HL-60/S4 treated with retinoic acid at 250 ng/mL for 4 days and 3 days (cell line): ENCODE measurements at regions not wholly inside any gene's neighbourhood (a gene's known extent, or its start where the extent isn't known, plus 50 kb on each side); places are given as distances from the start of the nearest gene placed in this dataset.

Source experiments
- in situ Hi-C: fragments of 300-500 bp; cut with MboI; formaldehyde crosslinking; loops from 2 replicates; pipeline ENCODE4 v1.7.0; 2022; ENCODE audit warnings: low sequenced_read_pairs

DNA sequence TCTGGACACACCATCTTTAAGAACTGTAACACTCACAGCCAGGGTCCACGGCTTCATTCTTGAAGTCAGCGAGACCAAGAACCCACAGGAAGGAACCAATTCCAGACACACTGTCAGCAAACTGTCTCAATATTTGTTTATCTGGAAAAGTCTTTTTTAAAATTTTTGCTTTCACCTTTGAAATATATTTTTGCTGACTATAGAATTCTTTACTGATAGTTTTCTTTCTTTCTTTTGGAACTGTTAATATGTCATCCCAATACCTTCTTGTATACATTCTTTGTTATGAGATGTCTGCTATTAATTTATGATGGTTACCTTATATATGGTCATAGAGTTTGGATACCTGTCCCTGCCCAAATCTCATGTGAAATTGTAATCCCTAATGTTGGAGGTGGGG, 145.1 kb upstream of the IRX4 start:
- in situ Hi-C loops: no loop called here

DNA sequence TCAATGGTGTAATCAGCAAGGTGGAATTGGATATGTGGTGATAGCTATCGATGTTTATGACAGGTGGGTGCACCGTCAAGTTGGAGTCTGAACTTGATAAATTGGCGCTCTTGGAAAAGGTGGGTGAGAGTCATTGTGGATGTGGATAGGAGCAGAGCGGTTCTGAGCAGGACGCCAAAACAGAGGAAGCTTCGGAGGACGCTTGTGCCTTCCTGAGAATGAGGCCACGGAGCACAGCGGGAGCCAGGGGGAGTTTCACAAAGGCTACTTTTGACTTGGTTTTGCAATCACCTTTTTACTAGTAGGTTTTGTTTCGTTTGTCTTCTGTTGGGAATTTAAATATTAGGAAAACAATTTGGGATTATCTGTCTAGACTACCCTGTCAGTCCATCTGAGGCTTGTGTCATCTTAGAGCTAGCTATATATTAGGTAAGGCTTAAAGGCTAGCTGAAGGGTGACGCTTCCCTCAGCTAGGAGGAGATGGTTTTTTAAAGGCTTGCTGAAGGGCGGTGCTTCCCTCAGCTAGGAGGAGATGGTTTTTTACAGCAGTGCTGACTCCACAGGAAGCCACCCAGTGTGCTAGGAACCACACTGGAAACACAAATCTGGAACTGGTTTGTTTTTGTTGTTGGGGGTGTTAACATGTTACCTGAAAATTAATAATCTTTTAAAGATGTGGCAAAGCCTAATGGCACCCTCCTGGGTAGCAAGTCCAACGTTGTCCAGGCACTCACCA, 142.4 kb upstream of the IRX4 start:
- in situ Hi-C loops: loop anchor here (25.0 kb wide), 1 partner anchor 263 kb away; no protein-coding TSS in a partner anchor

DNA sequence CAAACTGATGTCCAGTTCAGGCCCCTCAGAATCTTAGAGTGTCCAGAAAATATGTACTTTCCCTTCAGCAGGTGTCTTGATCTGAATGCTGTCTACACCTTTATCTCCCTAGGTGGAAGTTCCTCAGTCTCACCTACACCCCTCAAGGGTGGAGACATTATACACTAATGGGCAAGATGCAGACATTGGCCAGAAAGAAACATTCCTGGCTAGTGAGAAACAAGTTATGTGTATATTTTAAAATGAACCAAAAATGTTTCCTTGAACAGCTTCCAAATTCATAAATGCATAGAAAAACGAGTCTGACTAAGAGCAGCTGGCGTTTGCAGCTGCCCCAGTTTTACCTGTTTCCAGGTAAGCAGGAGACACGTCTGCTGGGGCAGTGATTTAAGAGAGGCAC, 140.5 kb upstream of the IRX4 start:
- in situ Hi-C loops: loop anchor here (25.0 kb wide), 1 partner anchor 261 kb away; no protein-coding TSS in a partner anchor

DNA sequence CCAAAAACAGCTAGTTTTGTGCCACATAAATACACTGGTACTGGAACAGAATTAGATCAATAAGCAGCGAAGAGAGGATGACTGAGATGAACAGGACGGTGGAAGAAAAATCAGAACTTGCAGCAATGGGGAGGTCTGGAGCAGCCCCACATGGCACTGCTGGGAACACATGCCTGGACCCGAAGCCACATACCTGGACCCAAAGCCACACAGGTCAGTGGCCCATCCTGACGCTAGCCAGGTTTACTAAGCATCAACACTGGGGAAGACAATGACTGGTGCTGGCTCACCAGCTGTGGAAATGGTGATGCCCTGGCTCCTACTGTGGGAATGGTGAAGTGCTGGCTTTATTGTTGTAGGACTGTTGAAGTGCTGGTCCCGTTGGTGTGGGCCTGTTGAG, 139.7 kb upstream of the IRX4 start:
- in situ Hi-C loops: loop anchor here (25.0 kb wide), 1 partner anchor 260 kb away; no protein-coding TSS in a partner anchor

DNA sequence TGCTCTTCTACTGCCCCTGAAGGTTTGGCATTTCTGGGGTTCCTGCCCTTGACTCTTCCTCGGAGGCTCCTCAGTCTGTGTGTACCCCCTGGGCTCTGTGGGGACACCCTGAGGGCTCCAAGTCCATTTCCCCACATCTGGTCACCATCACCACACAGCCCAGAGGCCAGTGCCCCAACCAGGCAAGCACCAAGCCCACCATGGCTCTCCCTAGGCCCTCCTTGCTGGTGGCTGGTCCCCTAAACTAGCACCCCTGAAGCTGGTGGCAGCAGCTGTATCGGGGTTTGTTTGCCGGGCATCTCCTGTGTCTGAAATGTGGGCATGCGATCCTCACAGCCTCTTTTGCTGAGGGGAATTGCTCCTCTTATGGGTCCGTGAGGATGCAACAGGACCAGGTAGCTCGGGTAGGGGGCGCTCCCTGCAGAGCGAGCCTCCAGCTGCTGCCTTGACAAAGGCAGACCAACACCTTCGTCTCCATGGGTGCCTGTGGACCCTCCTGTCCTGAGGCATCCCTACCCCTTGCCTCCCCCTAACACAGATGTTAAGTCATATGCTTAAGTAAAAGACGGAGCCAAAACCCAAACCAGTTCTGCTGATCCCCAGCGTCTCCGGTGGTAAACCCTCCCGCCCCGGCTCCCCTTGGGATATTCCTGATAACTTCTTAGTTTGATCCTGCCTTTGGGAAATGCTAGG, 138.9 kb upstream of the IRX4 start:
- in situ Hi-C loops: loop anchor here (25.0 kb wide), 1 partner anchor 259 kb away; no protein-coding TSS in a partner anchor

DNA sequence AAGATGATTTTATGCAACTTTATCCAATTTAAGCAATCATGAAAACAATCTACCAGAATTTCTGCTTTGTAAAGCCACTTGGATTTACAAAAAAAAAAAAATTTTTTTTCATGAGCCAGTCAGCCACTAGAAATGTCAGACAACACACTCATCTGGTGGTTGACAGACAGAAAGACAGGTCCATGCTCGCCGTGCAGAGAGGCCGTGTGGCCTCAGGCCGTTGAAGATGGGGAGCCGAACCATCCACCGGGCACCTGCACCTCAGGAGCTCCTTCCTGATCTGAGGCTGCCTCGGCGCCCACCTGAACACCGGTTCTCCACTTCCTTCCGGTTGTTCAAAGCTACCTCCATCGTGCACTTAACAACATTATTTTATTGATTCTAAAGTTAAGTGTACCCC, 138.0 kb upstream of the IRX4 start:
- in situ Hi-C loops: loop anchor here (25.0 kb wide), 1 partner anchor 258 kb away; no protein-coding TSS in a partner anchor

DNA sequence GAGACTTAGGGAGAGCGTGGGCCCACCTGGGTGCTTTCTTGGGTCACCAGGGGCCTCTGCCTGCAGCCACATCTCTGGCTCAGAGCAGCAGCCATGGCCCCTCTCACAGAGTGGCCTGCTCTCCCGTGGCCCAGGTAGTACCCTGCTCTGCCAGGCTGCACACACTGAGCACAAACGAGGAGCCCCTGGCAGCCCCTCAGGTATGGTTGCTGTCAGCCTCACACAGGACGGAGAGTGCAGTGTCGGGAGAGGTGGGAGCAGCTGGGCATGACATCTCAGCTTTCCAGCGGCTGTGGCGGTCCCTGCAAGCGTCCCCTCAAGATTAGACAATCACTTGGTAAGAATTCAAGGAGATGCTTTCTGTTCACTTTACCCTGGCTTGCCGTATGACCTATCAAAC, 137.0 kb upstream of the IRX4 start:
- in situ Hi-C loops: loop anchor here (25.0 kb wide), 1 partner anchor 257 kb away; no protein-coding TSS in a partner anchor

DNA sequence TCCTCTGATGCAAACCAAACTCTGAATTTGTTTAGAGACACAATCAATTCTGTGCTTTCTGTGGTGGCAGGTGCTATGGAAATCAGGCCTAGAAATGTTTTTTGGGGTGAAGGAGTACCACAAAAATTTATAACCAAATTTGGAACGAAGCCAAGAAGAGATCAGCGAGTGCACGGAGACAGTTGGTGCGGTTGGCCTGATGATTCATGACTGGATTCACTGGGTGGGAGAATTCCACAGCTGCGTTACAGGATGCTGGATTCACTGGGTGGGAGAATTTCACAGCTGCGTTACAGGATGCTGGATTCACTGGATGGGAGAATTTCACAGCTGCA, 135.6 kb upstream of the IRX4 start:
- in situ Hi-C loops: loop anchor here (25.0 kb wide), 1 partner anchor 256 kb away; no protein-coding TSS in a partner anchor

DNA sequence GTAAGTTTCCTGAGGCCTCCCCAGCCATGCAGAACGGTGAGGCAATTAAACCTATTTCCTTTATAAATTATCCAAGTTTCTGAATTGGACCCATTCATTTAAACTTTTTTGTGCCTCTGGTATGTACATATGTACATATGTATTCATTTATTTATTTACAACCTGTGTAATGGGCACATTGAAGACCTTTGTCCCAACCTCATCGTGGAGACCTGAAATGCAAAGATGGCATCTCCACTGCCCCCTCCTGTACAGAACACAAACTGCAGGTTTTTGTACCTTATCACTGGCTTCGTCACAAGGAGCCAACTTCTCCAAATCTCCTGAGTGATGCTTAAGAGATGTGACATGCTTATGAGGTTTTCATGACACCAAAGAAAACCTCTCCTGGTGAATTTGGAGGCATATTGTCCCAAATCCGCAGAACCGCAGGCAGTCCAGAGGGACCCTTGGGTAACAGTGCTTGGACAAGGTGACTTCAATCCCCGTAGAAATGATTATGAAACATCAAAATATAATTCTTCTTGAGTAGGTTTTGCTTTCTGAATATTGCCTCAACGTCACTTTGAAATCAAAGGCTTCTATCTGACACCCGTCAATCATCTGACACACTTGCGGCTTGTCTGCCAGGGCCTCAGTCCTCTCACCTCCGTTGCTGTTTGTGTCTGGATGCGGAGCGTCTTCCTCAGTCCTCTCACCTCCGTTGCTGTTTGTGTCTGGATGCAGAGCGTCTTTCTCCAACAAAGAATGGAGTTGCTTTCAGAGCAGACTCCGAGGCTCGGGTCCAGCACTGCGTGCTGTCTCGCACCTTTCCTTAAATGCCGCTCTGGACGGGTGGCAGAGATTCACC, 135.0 kb upstream of the IRX4 start:
- in situ Hi-C loops: loop anchor here (25.0 kb wide), 1 partner anchor 255 kb away; no protein-coding TSS in a partner anchor

DNA sequence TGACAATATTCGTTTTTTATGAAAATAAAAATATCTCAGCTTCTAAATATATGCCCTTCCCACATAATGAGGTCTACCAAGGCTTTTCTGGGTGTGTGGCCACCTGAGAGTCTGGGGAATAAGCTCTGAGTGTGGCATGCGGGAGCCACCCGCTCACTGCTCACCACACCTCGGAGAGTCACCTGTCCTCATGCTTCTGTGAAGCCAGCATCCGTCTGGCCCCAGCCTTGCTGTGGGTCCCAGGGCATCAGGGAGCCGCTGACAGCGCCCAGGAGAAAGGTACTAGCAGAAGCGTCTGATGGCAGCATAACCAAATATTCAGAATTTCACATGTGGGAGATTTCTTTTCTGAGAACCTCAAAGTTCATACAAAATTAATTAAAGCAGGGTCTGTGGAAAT, 133.2 kb upstream of the IRX4 start:
- in situ Hi-C loops: loop anchor here (25.0 kb wide), 1 partner anchor 254 kb away; no protein-coding TSS in a partner anchor

DNA sequence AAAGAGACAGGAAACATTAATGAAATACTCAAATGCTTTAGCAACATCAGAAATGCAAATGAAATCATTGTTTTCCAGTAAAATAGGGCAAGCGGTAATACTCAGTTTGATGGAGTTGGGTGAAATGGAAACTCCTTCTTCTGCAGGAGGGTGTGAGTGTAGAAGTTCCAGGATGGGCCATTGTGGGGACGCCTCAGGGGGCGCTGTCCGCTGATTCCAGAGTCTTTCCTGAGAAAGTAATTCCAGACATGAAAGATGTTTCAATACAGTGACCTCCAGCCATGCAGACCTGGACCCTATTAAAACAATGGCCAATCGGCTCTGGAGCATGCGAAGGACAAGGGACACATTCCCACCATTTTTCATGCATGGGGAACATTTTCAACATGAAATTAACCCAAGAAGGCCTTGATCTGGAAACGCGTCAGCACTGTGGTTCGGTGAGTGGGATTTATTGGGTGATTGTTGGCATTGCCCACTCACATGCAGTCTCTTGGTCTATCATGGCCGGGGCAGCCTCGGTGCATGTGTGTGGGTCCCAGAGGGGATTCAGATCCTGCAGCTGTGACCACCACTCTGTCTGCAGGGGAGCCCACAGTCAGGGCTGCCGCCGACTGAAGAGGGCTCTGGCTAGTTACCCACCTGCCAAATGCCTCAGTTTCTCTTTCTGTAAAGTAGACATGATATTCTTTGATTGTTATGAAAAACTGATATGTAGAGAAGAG, 132.6 kb upstream of the IRX4 start:
- in situ Hi-C loops: loop anchor here (25.0 kb wide), 1 partner anchor 253 kb away; no protein-coding TSS in a partner anchor

DNA sequence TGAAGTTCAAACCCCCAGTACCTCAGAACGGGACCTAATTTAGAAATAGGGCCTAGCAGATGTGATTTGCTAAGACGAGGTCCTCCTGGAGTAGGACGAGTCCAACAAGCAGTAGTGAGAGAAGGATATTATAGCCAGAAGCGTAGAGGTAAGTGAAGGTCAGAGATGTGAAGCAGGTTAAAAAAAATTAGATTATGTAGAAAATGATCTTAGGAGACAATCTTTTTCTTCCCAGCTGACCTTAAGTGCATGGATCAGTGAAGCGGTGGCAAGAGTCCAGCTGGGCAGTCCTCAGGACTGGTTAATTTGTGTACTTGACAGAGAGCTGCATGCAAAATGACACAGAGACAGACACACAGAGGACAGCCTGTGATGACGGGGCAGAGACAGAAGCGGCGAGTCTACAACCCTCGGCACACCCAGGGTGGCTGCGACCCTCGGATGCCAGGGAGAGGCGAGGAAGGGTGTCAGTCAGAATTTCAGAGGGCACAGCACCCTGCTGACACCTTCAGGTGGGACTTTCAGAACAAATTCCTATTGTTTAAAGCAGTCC, 131.4 kb upstream of the IRX4 start:
- in situ Hi-C loops: loop anchor here (25.0 kb wide), 1 partner anchor 252 kb away; no protein-coding TSS in a partner anchor

DNA sequence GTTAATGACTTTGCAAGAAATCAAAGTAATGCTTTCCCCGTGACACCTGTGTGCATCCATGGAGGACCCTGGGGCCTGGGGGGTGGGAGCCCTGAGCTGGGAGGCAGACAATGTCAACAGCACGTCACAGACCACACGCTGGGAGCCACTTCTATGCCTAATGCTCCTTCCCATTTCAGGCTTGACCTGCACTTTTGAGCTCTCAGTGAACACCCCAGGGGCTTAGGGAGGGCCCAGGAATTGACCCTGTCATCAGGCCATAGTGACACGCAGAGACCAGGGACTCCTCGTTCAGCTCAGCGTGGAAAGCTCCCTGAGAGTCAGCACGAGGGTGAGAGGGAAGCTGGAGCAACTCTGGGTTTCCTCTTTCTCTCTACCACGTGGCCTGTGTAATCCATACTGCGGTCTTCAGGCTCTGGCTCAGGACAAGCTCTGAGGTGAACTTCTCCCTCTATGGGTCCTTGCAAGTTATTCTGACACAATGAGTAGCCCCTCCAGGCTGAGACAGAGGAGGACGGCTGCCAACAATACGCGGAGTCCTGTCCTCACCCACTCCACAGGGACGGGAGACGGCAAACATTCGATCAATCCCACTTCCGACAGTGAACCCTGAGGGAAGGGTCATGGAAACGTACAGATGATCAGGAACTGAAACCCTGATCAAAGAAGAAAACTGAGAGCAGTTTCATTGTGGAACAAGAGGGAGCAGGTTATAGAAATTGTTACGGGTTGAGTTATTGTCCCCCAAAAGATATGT, 130.8 kb upstream of the IRX4 start:
- in situ Hi-C loops: loop anchor here (25.0 kb wide), 1 partner anchor 251 kb away; no protein-coding TSS in a partner anchor

DNA sequence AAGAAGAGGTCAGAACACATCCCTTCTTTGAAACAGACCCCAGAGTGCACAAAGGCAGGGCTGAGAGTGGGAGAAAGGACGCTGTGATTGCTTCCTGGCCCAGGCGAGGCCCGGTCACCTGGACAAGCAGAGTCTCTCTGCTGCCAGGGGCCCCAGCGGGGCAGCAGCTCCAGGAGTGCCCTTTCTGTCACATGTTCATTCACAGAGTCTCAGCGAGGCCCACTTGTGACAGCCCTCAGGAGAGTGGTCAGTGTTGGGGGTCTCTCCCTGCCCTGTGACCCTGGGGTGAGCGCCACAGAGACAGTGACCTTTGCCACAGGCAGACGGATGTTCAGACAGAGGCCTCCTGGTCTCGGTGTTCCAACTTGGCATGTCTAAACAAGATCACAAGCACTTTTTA, 130.2 kb upstream of the IRX4 start:
- in situ Hi-C loops: loop anchor here (25.0 kb wide), 1 partner anchor 251 kb away; no protein-coding TSS in a partner anchor

DNA sequence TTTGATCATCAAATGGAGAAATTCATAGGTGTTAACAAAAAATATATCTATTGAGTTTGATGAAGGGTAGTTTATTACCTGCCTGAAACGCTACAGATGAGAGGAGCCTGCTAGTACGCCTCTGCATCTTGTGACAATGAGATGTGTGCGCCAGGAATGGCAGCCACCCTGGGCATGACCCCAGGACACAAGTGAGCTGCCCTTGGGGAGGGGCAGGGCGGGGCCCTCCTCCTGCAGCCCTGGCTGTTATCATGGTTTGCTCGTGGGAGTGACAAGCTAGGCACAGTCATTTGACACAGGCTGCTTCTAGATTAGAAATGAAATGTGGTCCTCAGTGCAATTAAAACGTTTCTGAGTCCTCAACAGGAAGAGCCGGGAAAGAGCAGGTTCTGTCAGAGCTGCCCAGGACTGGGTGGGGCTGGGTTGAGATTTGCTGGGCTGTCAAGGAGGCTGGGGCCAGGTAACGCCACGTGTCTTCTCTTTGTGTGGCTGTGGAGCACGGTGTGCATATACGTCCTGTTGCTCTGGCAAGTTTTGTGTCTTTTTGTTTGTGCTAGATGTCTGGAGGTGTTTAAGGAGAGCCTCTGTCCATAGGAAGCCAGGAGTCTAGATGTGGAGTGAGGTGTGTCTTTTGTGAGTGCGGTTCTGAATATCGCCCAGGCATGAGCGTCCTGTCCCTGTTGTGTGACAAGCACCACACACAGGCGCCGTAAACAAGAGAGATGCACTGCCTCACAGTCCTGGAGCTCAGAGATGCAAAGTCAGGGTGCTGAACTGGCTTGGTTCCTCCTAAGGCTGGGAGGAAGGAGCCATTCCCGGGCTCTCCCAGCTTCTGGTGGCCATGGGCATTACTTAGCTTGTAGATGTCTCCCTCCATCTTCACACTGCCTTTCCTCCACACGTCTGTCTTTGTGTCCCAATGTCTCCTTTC, 129.0 kb upstream of the IRX4 start:
- in situ Hi-C loops: loop anchor here (25.0 kb wide), 1 partner anchor 249 kb away; no protein-coding TSS in a partner anchor

DNA sequence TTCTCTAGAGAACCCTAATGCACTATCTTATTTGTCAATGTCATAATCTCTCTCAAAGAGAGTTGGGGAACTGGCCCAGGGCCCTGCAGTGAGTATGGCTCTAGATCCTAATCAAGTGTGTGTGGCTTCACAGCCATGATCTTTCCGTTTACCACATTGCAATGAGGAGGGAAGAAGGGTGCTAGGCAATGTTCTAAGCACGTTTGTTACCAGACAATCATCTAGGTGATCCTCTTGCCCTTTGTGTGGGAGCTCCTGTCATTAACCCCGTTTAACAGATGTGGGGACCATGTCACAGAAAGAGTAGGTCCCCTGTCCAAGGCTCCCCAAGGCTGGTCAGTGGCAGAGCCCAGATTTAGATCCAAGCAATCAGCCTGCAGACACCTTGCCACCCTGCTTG, 128.2 kb upstream of the IRX4 start:
- in situ Hi-C loops: loop anchor here (25.0 kb wide), 1 partner anchor 249 kb away; no protein-coding TSS in a partner anchor

DNA sequence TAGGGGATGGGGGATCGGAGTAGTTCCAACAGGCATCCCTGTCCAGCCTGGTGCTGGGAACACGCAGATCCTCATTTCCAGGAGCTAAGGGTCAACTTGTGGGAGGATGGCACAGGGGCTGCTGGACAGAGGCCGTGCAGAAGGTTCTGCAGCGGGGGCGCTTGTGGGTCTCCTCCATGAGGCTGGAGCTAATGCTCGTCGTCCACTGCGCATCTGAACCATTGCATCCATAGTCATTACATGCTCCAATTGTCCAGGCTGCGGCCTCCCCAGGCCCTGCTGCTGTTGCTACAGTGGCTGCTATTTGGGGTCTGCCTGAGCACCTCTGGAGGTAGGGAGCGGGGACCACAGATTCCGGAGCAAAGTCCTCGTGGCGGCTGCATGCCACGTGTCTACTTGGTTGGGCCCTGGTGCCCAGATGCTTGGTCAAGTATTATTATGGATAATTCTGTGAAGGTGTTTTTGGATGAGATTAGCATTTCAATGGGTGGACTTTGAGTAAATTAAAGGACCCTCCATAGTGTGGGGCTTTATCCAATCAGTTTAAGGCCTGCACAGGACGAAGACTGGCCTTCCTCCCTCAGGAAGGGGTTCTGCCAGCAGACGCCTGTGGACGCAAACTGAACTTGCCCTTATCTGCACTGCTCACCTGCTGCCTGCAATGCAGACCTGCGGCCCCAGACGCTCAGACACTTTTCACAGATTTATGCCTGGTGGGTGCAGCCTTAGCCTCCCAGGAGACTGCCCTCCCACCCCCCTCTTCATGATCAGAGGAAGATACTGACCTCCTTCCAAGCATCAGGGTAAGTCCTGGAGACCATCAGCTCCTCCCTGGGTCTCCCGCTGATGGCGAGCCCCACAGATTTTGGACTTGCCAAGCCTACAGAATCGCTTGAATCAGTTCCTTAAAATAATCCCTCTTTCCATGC, 127.5 kb upstream of the IRX4 start:
- in situ Hi-C loops: loop anchor here (25.0 kb wide), 1 partner anchor 248 kb away; no protein-coding TSS in a partner anchor
